A673 (cell line): ENCODE measurements at regions not wholly inside any gene's neighbourhood (a gene's known extent, or its start where the extent isn't known, plus 50 kb on each side); places are given as distances from the start of the nearest gene placed in this dataset.

ENCODE experiments used
- BruUV-seq: library from RNA; stranded (reverse); fragments of 400-500 nt; replicated peaks from 2 replicates; lab custom pipeline; 2021; lab: Mats Ljungman, UMichigan
- CTCF ChIA-PET: fragments of 300-600 bp; sonication (Branson Sonifier 250); formaldehyde crosslinking; loops from one replicate; lab custom pipeline; 2022; ENCODE audit warnings: antibody characterized with exemption; lab: Charles Lee
- POLR2A ChIA-PET: fragments of 300-600 bp; sonication (Branson Sonifier 250); formaldehyde crosslinking; loops from one replicate; lab custom pipeline; 2022; ENCODE audit warnings: antibody characterized with exemption; ENCODE audit not compliant: low non-redundant PET; lab: Charles Lee
- DNase-seq: peaks from one replicate; pipeline ENCODE4 v3.0.0-alpha.2; 2015; ENCODE audit warnings: low spot score
- H3K27ac ChIP-seq: fragments of 200-600 bp; sonication (generic); 2 replicates; pipeline ENCODE4 v1.5.1; 2016; ENCODE audit warnings: mixed run types, low read depth, mild to moderate bottlenecking, mixed read lengths, antibody characterized with exemption, low read length; ENCODE audit not compliant: poor library complexity, severe bottlenecking
- H3K27me3 ChIP-seq: fragments of 200-600 bp; sonication (generic); replicated peaks from 2 replicates; pipeline ENCODE4 v1.6.1; 2017; ENCODE audit warnings: mixed run types, low read depth, mild to moderate bottlenecking, mixed read lengths, antibody characterized with exemption, low read length; ENCODE audit not compliant: insufficient read depth, poor library complexity
- H3K36me3 ChIP-seq: fragments of 200-600 bp; sonication (generic); 2 replicates; pipeline ENCODE4 v1.6.1; 2016; ENCODE audit warnings: mixed run types, mild to moderate bottlenecking, mixed read lengths, antibody characterized with exemption, low read length; ENCODE audit not compliant: insufficient read depth, poor library complexity, severe bottlenecking
- H3K4me1 ChIP-seq: fragments of 200-600 bp; sonication (generic); 2 replicates; pipeline ENCODE4 v1.6.1; 2017; ENCODE audit warnings: mixed run types, mild to moderate bottlenecking, mixed read lengths, antibody characterized with exemption, low read length; ENCODE audit not compliant: insufficient read depth, poor library complexity, severe bottlenecking
- H3K4me3 ChIP-seq: fragments of 200-600 bp; sonication (generic); 2 replicates; pipeline ENCODE4 v1.5.1; 2016; ENCODE audit warnings: low read depth, mixed run types, mild to moderate bottlenecking, mixed read lengths, low read length; ENCODE audit not compliant: poor library complexity, severe bottlenecking
- H3K9me3 ChIP-seq: fragments of 200-600 bp; sonication (generic); 2 replicates; pipeline ENCODE4 v1.6.1; 2016; ENCODE audit warnings: mixed run types, low read depth, mild to moderate bottlenecking, mixed read lengths, antibody characterized with exemption, low read length; ENCODE audit not compliant: poor library complexity, severe bottlenecking
- CTCF ChIP-seq: fragments of 300-800, 200-600 bp; sonication (generic); conservative IDR thresholded peaks from 2 replicates; pipeline ENCODE4 v1.5.1; 2017; ENCODE audit warnings: low read depth, mild to moderate bottlenecking, antibody characterized with exemption, low read length, moderate library complexity, mixed read lengths
- EZH2 ChIP-seq: fragments of 200-600 bp; sonication (generic); IDR thresholded peaks from 2 replicates; pipeline ENCODE4 v1.6.1; 2017; ENCODE audit warnings: borderline replicate concordance, low read depth, mild to moderate bottlenecking, mixed read lengths, antibody characterized with exemption, low read length; ENCODE audit not compliant: poor library complexity, severe bottlenecking
- intact Hi-C: fragments of 100-400 bp; cut with micrococcal nuclease; formaldehyde crosslinking; loops from one replicate; pipeline ENCODE4 v1.10.0; 2022; ENCODE audit not compliant: unreplicated experiment

GRCh38 chr3:77825001-77825827, 785.3 kb downstream of the ROBO2 start:
- H3K36me3 ChIP-seq = no peaks in the 10 kb centered on the region
- ChIA-PET POLR2A (no interaction called here), CTCF (no interaction called here)
- no peak for TF ChIP-seq CTCF
- no peak for TF ChIP-seq EZH2
- intact Hi-C loops = no loop called here
- BruUV-seq = no TSS peak
- H3K4me3 ChIP-seq = no peak overlapping the region
- DNase-seq = no peak
- peaks cover 10% of the 10 kb centered on the region for H3K9me3 ChIP-seq
- no peaks in the 10 kb centered on the region for H3K27me3 ChIP-seq
- no peaks in the 10 kb centered on the region for H3K4me1 ChIP-seq
- H3K27ac ChIP-seq = no peak overlapping the region

DNA sequence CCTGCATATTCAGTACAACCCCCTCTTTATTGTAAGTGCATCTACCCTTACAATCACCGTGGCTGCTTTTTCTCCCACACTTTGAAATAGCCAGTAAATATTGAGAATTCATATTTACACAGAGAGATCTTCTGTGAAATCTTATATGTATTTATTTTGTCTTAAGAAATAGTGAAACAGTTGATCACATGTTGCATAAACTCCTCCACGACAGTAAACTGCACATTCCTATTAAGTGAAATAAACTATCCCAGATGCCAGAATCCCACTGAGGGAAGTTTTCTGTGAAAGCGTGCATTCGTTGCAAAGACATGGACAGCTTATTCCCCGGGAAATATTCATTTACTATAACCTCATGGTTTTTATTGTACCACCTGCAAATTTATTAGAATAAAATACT, 796.0 kb downstream of the ROBO2 start:
- H3K9me3 ChIP-seq = no peaks in the 10 kb centered on the region
- ChIA-PET POLR2A (no interaction called here), CTCF (no interaction called here)
- no peaks in the 10 kb centered on the region for H3K36me3 ChIP-seq
- H3K27ac ChIP-seq = no peak overlapping the region
- no peak for TF ChIP-seq CTCF
- no peak for TF ChIP-seq EZH2
- H3K4me3 ChIP-seq = no peak overlapping the region
- intact Hi-C loops = no loop called here
- DNase-seq = no peak
- H3K27me3 ChIP-seq = no peaks in the 10 kb centered on the region
- no TSS peak for BruUV-seq
- no peaks in the 10 kb centered on the region for H3K4me1 ChIP-seq

DNA sequence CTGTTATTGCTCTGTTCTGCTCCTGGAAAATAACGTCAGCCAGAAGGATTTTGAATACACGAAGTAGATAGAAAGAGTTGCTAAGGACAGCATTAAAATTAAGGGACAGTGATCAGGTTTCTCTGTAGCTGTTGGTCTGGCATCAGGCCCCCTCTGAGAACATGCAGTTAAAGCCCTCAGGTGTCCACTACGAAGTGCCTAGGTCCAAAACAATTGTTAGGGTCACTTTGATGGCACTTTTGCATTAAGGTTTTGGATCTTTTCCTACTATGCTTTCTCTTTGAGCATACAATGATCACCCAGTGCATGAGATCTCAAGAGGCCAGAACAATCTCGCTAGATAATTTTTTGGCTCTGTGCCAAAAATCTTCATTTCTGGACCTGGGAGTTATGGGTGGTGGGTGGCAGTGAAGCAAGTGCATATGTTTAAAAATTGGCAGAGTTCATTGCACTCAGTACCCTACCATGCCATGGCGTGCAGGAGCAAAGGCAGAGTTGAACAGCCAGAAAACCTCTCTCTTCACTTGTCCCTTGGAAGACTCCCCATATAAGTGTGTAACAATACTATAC, 797.6 kb downstream of the ROBO2 start:
- ChIA-PET POLR2A (no interaction called here), CTCF (no interaction called here)
- Histone ChIP-seq H3K27me3 (no peaks in the 10 kb centered on the region), H3K36me3 (no peaks in the 10 kb centered on the region), H3K9me3 (no peaks in the 10 kb centered on the region), H3K27ac (no peak overlapping the region), H3K4me1 (no peaks in the 10 kb centered on the region), H3K4me3 (no peak overlapping the region)
- TF ChIP-seq CTCF = no peak
- TF ChIP-seq EZH2 = no peak
- BruUV-seq = no TSS peak
- intact Hi-C loops = no loop called here
- DNase-seq = peak; percentile 0
